Left ventricle myocardium inferior (tissue), 1 donor: ENCODE measurements at regions not wholly inside any gene's neighbourhood (a gene's known extent, or its start where the extent isn't known, plus 50 kb on each side); places are given as distances from the start of the nearest gene placed in this dataset.
"Not testable (repeated sequence)": the region's sequence is repeated elsewhere in the genome, so short reads cannot be mapped to it uniquely, and the experiment has no call there.

Source experiments
- DNase-seq: peaks from one replicate; pipeline ENCODE4 v3.0.0-alpha.2; 2020
- H3K27ac ChIP-seq: fragments of 200-600 bp; replicated peaks from 2 replicates; pipeline ENCODE4 v1.8.0; 2021
- H3K27me3 ChIP-seq: fragments of 200-600 bp; 2 replicates; pipeline ENCODE4 v1.8.0; 2021; ENCODE audit warnings: low read depth
- H3K36me3 ChIP-seq: fragments of 200-600 bp; 2 replicates; pipeline ENCODE4 v1.8.0; 2021
- H3K4me1 ChIP-seq: fragments of 200-600 bp; 2 replicates; pipeline ENCODE4 v1.8.0; 2021
- H3K4me3 ChIP-seq: fragments of 200-600 bp; 2 replicates; pipeline ENCODE4 v1.8.0; 2021; ENCODE audit warnings: mild to moderate bottlenecking, moderate library complexity
- H3K9me3 ChIP-seq: fragments of 200-600 bp; replicated peaks from 2 replicates; pipeline ENCODE4 v1.8.0; 2021
- CTCF ChIP-seq: fragments of 200-600 bp; IDR thresholded peaks from 2 replicates; pipeline ENCODE4 v1.8.0; 2021; ENCODE audit warnings: antibody characterized with exemption, mild to moderate bottlenecking, borderline replicate concordance
- intact Hi-C: fragments of 100-400 bp; cut with micrococcal nuclease; formaldehyde crosslinking; loops from one replicate; pipeline ENCODE4 v1.11.0; 2022
- donor health status: DM: no; HTN: yes; CAD: no; lungs with severe emphysema.

GRCh38 chr1:166671627-166672026, 167.6 kb upstream of the POGK start:
- no peaks in the 10 kb centered on the region for H3K9me3 ChIP-seq
- TF ChIP-seq CTCF, result no peak
- no peak overlapping the region for H3K27ac ChIP-seq
- intact Hi-C loops, result no loop called here
- no peak for DNase-seq
- no peaks in the 10 kb centered on the region for H3K4me1 ChIP-seq
- no peaks in the 10 kb centered on the region for H3K36me3 ChIP-seq
- no peaks in the 10 kb centered on the region for H3K27me3 ChIP-seq
- H3K4me3 ChIP-seq, result no peak overlapping the region

GRCh38 chr1:166673722-166674121, 165.6 kb upstream of the POGK start:
- Histone ChIP-seq H3K36me3 (no peaks in the 10 kb centered on the region), H3K4me3 (no peak overlapping the region), H3K27ac (no peak overlapping the region), H3K9me3 (no peaks in the 10 kb centered on the region), H3K4me1 (no peaks in the 10 kb centered on the region), H3K27me3 (no peaks in the 10 kb centered on the region)
- intact Hi-C loops, result no loop called here
- TF ChIP-seq CTCF, result no peak
- DNase-seq, result no peak

GRCh38 chr1:166675213-166675612, 164.1 kb upstream of the POGK start:
- no peaks in the 10 kb centered on the region for H3K4me1 ChIP-seq
- no peak for TF ChIP-seq CTCF

GRCh38 chr1:166676981-166677380, 162.3 kb upstream of the POGK start:
- no peaks in the 10 kb centered on the region for H3K4me1 ChIP-seq
- no peak for TF ChIP-seq CTCF
- H3K4me3 ChIP-seq, result no peak overlapping the region
- no peaks in the 10 kb centered on the region for H3K27me3 ChIP-seq
- intact Hi-C loops, result no loop called here
- DNase-seq, result no peak
- H3K36me3 ChIP-seq, result no peaks in the 10 kb centered on the region
- H3K9me3 ChIP-seq, result no peaks in the 10 kb centered on the region
- H3K27ac ChIP-seq, result no peak overlapping the region

More at GRCh38 chr1:166675213-166675612, 164.1 kb upstream of the POGK start:
- no peaks in the 10 kb centered on the region for H3K27me3 ChIP-seq
- H3K4me3 ChIP-seq, result no peak overlapping the region
- H3K27ac ChIP-seq, result no peak overlapping the region
- no peak for DNase-seq
- no peaks in the 10 kb centered on the region for H3K9me3 ChIP-seq
- no peaks in the 10 kb centered on the region for H3K36me3 ChIP-seq
- intact Hi-C loops, result no loop called here

GRCh38 chr1:166679369-166679768, 159.9 kb upstream of the POGK start:
- peaks cover under 1% of the 10 kb centered on the region for H3K9me3 ChIP-seq
- no peaks in the 10 kb centered on the region for H3K36me3 ChIP-seq
- DNase-seq, result no peak
- no peak overlapping the region for H3K4me3 ChIP-seq
- H3K27ac ChIP-seq, result no peak overlapping the region
- no peaks in the 10 kb centered on the region for H3K4me1 ChIP-seq
- intact Hi-C loops, result no loop called here
- TF ChIP-seq CTCF, result no peak
- H3K27me3 ChIP-seq, result no peaks in the 10 kb centered on the region

- Histone ChIP-seq H3K9me3 (peaks cover 23% of the 10 kb centered on the region), H3K36me3 (no peaks in the 10 kb centered on the region), H3K27me3 (no peaks in the 10 kb centered on the region), H3K4me3 (no peak overlapping the region), H3K4me1 (no peaks in the 10 kb centered on the region), H3K27ac (no peak overlapping the region)
- no peak for DNase-seq
- intact Hi-C loops, result no loop called here
- no peak for TF ChIP-seq CTCF
Measured at GRCh38 chr1:166682588-166682987, 156.7 kb upstream of the POGK start.

GRCh38 chr1:166684669-166685068, 154.6 kb upstream of the POGK start:
- H3K4me3 ChIP-seq, H3K36me3 ChIP-seq, H3K27ac ChIP-seq, DNase-seq, intact Hi-C loops, H3K27me3 ChIP-seq, H3K4me1 ChIP-seq: not testable (repeated sequence)
- H3K9me3 ChIP-seq, result peaks cover 23% of the 10 kb centered on the region
